Natural killer cell (primary cell): ENCODE measurements at regions not wholly inside any gene's neighbourhood (a gene's known extent, or its start where the extent isn't known, plus 50 kb on each side); places are given as distances from the start of the nearest gene placed in this dataset.

Experiments used
- ATAC-seq, 3 donors: fragments of 150-1000 bp in 2 of 3; fragments of 200-7000 bp in 1 of 3; cut with Tn5 transposase; 1 replicate in 1 of 3; 2 replicates in 2 of 3; pipeline ENCODE4 v1.10.0; 2021; ENCODE audit warnings: mild to moderate bottlenecking in 2 of 3, moderate library complexity in 2 of 3
- DNase-seq, 2 donors: peaks; one replicate each; pipeline versions ENCODE4 v3.0.0 to v3.0.0-alpha.2; 2013 to 2021; ENCODE audit warnings: mixed read lengths in 1 of 2
- H3K27ac ChIP-seq: one replicate; pipeline ENCODE4 v1.5.1; 2013; ENCODE audit warnings: mild to moderate bottlenecking, low read length
- H3K27me3 ChIP-seq: one replicate; pipeline ENCODE4 v1.6.1; 2013; ENCODE audit warnings: low read length; ENCODE audit not compliant: control insufficient read depth, insufficient read depth
- H3K36me3 ChIP-seq: one replicate; pipeline ENCODE4 v1.6.1; 2013; ENCODE audit warnings: low read length; ENCODE audit not compliant: control insufficient read depth, insufficient read depth
- H3K4me1 ChIP-seq: one replicate; pipeline ENCODE4 v1.6.1; 2013; ENCODE audit warnings: low read length; ENCODE audit not compliant: control insufficient read depth, insufficient read depth
- H3K4me3 ChIP-seq: one replicate; pipeline ENCODE4 v1.5.1; 2013; ENCODE audit warnings: low read length
- H3K9me3 ChIP-seq: one replicate; pipeline ENCODE4 v1.6.1; 2013; ENCODE audit warnings: low read length; ENCODE audit not compliant: control insufficient read depth, insufficient read depth
- H3K27ac Mint-ChIP-seq, 2 donors: one replicate each; pipeline ENCODE4 v1.8.0; 2022; ENCODE audit warnings: mild to moderate bottlenecking in 2 of 2, mixed read lengths in 2 of 2, moderate library complexity in 1 of 2
- H3K27me3 Mint-ChIP-seq, 2 donors: one replicate each; pipeline ENCODE4 v1.8.0; 2022; ENCODE audit warnings: low read depth in 2 of 2, mixed read lengths in 2 of 2
- H3K36me3 Mint-ChIP-seq: one replicate; pipeline ENCODE4 v1.8.0; 2022; ENCODE audit warnings: mixed read lengths
- H3K4me1 Mint-ChIP-seq, 2 donors: one replicate each; pipeline ENCODE4 v1.8.0; 2022; ENCODE audit warnings: mixed read lengths in 2 of 2
- H3K4me3 Mint-ChIP-seq: one replicate; pipeline ENCODE4 v1.8.0; 2022; ENCODE audit warnings: mild to moderate bottlenecking, moderate library complexity, mixed read lengths
- H3K9me3 Mint-ChIP-seq, 2 donors: one replicate each; pipeline ENCODE4 v1.8.0; 2022; ENCODE audit warnings: mixed read lengths in 2 of 2
- CTCF ChIP-seq: fragments of 200-600 bp; IDR thresholded peaks from one replicate; pipeline ENCODE4 v1.8.0; 2022; ENCODE audit warnings: antibody characterized with exemption
- WGBS: methylation state at CpG from one replicate; pipeline ENCODE4 v1.1.7; 2013; ENCODE audit warnings: missing lambda C conversion rate; ENCODE audit not compliant: insufficient coverage; 5-methylcytosine and 5-hydroxymethylcytosine counted together
- intact Hi-C: fragments of 100-400 bp; cut with micrococcal nuclease; formaldehyde crosslinking; loops from one replicate; pipeline ENCODE4 v1.14.2; 2022

GRCh38 chr4:132865922-132866321, 283.2 kb upstream of the PCDH10 start:
- Mint-ChIP-seq H3K27me3 (no peaks in the 10 kb centered on the region), H3K36me3 (peaks cover 13% of the 10 kb centered on the region), H3K27ac (no peak overlapping the region), H3K4me3 (no peak overlapping the region), H3K9me3 (peaks cover 2 to 16% of the 10 kb centered on the region in 2 donors), H3K4me1 (no peaks in the 10 kb centered on the region)
- H3K9me3 ChIP-seq: peaks cover 19% of the 10 kb centered on the region
- H3K27me3 ChIP-seq: no peaks in the 10 kb centered on the region
- no peaks in the 10 kb centered on the region for H3K36me3 ChIP-seq
- no peaks in the 10 kb centered on the region for H3K4me1 ChIP-seq
- no peak for ATAC-seq
- H3K27ac ChIP-seq: no peak overlapping the region
- no peak overlapping the region for H3K4me3 ChIP-seq
- no CpG with 5 or more reads among the region's 2 CpGs for WGBS
- no peak for TF ChIP-seq CTCF
- DNase-seq: no peak
- intact Hi-C loops: no loop called here

GRCh38 chr4:132866616-132867015, 282.5 kb upstream of the PCDH10 start:
- Histone ChIP-seq H3K9me3 (peaks cover 23% of the 10 kb centered on the region), H3K4me3 (no peak overlapping the region), H3K4me1 (no peaks in the 10 kb centered on the region), H3K27me3 (no peaks in the 10 kb centered on the region), H3K27ac (no peak overlapping the region), H3K36me3 (no peaks in the 10 kb centered on the region)
- ATAC-seq (no peak), DNase-seq (no peak)
- H3K9me3 Mint-ChIP-seq: peaks cover 2 to 15% of the 10 kb centered on the region in 2 donors
- no peaks in the 10 kb centered on the region for H3K4me1 Mint-ChIP-seq
- peaks cover 9% of the 10 kb centered on the region for H3K36me3 Mint-ChIP-seq
- H3K4me3 Mint-ChIP-seq: no peak overlapping the region
- H3K27me3 Mint-ChIP-seq: no peaks in the 10 kb centered on the region
- intact Hi-C loops: no loop called here
- 82% methylated on average over 4 of the region's 4 CpGs for WGBS
- no peak overlapping the region for H3K27ac Mint-ChIP-seq
- TF ChIP-seq CTCF: no peak

- H3K4me3 Mint-ChIP-seq: no peak overlapping the region
These were observed 255.3 kb upstream of the PCDH10 start for GRCh38 chr4:132893787-132894186.

More at GRCh38 chr4:132893787-132894186, 255.3 kb upstream of the PCDH10 start:
- no peak for ATAC-seq
- peaks cover 10% of the 10 kb centered on the region for H3K36me3 Mint-ChIP-seq
- no peaks in the 10 kb centered on the region for H3K27me3 Mint-ChIP-seq
- intact Hi-C loops: no loop called here
- H3K4me1 ChIP-seq: no peaks in the 10 kb centered on the region
- 79% methylated on average over 3 of the region's 3 CpGs for WGBS
- no peak overlapping the region for H3K27ac Mint-ChIP-seq
- H3K27me3 ChIP-seq: no peaks in the 10 kb centered on the region
- DNase-seq: no peak
- H3K27ac ChIP-seq: no peak overlapping the region
- no peaks in the 10 kb centered on the region for H3K4me1 Mint-ChIP-seq
- H3K9me3 Mint-ChIP-seq: peaks cover 13 to 18% of the 10 kb centered on the region in 2 donors
- no peak overlapping the region for H3K4me3 ChIP-seq
- H3K9me3 ChIP-seq: no peaks in the 10 kb centered on the region
- TF ChIP-seq CTCF: no peak
- H3K36me3 ChIP-seq: no peaks in the 10 kb centered on the region
